IPS-18a (cell line): ENCODE measurements at regions not wholly inside any gene's neighbourhood (a gene's known extent, or its start where the extent isn't known, plus 50 kb on each side); places are given as distances from the start of the nearest gene placed in this dataset.
"Not testable (repeated sequence)": the region's sequence is repeated elsewhere in the genome, so short reads cannot be mapped to it uniquely, and the experiment has no call there.

Source experiments
- H3K27ac ChIP-seq: one replicate; pipeline ENCODE4 v1.5.1; 2013; ENCODE audit warnings: low read length
- H3K27me3 ChIP-seq: one replicate; pipeline ENCODE4 v1.6.1; 2013; ENCODE audit warnings: mild to moderate bottlenecking, low read length; ENCODE audit not compliant: control insufficient read depth, insufficient read depth
- H3K36me3 ChIP-seq: one replicate; pipeline ENCODE4 v1.6.1; 2013; ENCODE audit warnings: low read depth, low read length; ENCODE audit not compliant: control insufficient read depth
- H3K4me1 ChIP-seq: one replicate; pipeline ENCODE4 v1.6.1; 2013; ENCODE audit warnings: low read depth, low read length; ENCODE audit not compliant: control insufficient read depth
- H3K4me3 ChIP-seq: one replicate; pipeline ENCODE4 v1.5.1; 2013; ENCODE audit warnings: low read length
- H3K9ac ChIP-seq: one replicate; pipeline ENCODE4 v1.6.1; 2013; ENCODE audit warnings: mild to moderate bottlenecking, low read length, moderate library complexity
- H3K9me3 ChIP-seq: one replicate; pipeline ENCODE4 v1.6.1; 2013; ENCODE audit warnings: low read depth, low read length; ENCODE audit not compliant: control insufficient read depth

DNA sequence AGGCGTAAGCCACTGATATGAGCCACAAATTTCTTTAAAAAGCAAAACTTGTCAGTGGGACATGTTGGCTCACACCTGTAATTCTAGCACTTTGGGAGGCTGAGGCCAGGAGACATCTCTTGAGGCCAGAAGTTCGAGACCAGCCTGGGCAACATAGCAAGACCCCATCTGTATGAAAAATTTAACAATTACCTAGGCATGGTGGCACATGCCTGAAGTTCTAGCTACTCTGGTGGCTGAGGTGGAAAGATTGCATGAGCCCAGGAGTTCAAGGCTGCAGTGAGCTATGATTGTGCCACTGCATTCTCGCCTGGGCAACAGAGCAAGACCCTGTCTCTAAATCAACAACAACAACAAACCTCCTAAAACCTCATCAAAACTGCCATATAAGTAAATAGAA, 147.6 kb upstream of the BARHL2 start:
- Histone ChIP-seq H3K4me3 (no peak overlapping the region), H3K27me3 (no peaks in the 10 kb centered on the region), H3K4me1 (no peaks in the 10 kb centered on the region), H3K27ac (no peak overlapping the region), H3K9me3 (no peaks in the 10 kb centered on the region), H3K9ac (no peak overlapping the region), H3K36me3 (no peaks in the 10 kb centered on the region)

DNA sequence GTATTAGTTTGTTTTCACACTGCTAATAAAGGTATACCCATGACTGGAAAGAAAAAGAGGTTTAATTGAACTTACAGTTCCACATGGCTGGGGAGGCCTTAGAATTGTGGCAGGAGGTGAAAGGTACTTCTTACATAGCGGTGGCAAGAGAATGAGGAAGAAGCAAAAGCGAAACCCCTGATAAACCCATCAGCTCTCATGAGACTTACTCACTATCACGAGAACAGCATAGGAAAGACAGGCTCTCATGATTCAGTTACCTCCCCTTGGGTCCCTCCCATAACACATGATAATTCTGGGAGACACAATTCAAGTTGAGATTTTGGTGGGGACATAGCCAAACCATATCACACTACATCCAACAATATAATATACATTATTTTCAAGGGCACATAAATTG, 145.7 kb upstream of the BARHL2 start:
- H3K27me3 ChIP-seq: no peaks in the 10 kb centered on the region
- no peaks in the 10 kb centered on the region for H3K9me3 ChIP-seq
- H3K27ac ChIP-seq: no peak overlapping the region
- no peaks in the 10 kb centered on the region for H3K4me1 ChIP-seq
- no peak overlapping the region for H3K4me3 ChIP-seq
- H3K36me3 ChIP-seq: no peaks in the 10 kb centered on the region
- no peak overlapping the region for H3K9ac ChIP-seq

DNA sequence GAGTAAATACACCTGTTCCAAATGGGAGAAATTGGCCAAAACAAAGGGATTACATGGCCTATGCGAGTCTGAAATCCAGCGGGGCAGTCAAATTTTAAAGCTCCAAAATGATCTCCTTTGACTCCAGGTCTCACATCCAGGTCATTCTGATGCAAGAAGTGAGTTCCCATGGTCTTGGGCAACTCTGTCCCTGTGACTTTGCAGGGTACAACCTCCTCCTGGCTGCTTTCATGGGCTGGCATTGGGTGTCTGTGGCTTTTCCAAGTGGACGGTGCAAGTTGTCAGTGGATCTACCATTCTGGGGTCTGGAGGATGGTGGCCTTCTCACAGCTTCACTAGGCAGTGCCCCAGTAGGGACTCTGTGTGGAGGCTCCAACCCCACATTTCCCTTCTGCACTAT, 144.3 kb upstream of the BARHL2 start:
- not testable (repeated sequence) for H3K27me3 ChIP-seq, H3K4me1 ChIP-seq, H3K4me3 ChIP-seq, H3K36me3 ChIP-seq, H3K9ac ChIP-seq, H3K27ac ChIP-seq, H3K9me3 ChIP-seq

- no peak overlapping the region for H3K27ac ChIP-seq
- peaks cover 19% of the 10 kb centered on the region for H3K27me3 ChIP-seq
- peaks cover 4% of the 10 kb centered on the region for H3K4me1 ChIP-seq
- H3K9ac ChIP-seq: no peak overlapping the region
- no peaks in the 10 kb centered on the region for H3K36me3 ChIP-seq
- no peak overlapping the region for H3K4me3 ChIP-seq
- no peaks in the 10 kb centered on the region for H3K9me3 ChIP-seq
Observed at GRCh38 chr1:90856463-90857007, 139.4 kb upstream of the BARHL2 start.

DNA sequence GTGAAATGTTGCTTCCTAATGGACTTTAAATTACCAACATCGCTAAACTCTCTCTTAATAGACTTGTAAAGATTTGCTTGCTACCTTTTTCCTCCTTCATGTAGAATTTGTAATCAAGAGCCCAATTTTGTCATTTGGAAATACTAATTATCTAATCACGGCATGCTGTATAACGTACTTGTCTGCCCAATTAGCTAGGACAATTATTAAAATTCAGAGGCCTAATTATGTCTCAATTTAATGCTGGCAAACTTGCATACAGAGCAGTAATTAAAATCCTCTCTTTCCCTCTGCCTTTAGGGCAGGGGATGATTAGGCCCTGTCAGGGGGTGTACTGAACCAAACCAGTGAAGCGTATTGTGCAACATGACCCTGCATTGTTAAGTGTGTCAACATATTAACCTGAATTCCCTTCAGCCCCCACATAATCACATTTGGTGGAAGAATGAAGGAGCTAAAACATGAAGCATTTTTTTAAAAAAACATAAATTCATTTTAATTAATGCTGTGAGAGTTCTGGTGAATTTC, 137.4 kb upstream of the BARHL2 start:
- no peaks in the 10 kb centered on the region for H3K9me3 ChIP-seq

GRCh38 chr1:90851711-90852050, 134.6 kb upstream of the BARHL2 start:
- Histone ChIP-seq H3K4me1 (peaks cover 4% of the 10 kb centered on the region), H3K27me3 (peaks cover 48% of the 10 kb centered on the region), H3K4me3 (peak overlapping the region; percentile 83), H3K27ac (no peak overlapping the region), H3K9ac (no peak overlapping the region), H3K36me3 (no peaks in the 10 kb centered on the region), H3K9me3 (no peaks in the 10 kb centered on the region)

More for the DNA sequence above, 137.4 kb upstream of the BARHL2 start:
- Histone ChIP-seq H3K27ac (no peak overlapping the region), H3K36me3 (no peaks in the 10 kb centered on the region), H3K9ac (no peak overlapping the region), H3K4me1 (peaks cover 4% of the 10 kb centered on the region), H3K27me3 (peaks cover 38% of the 10 kb centered on the region), H3K4me3 (no peak overlapping the region)

- no peak overlapping the region for H3K27ac ChIP-seq
- H3K9me3 ChIP-seq: no peaks in the 10 kb centered on the region
- peak overlapping the region; percentile 83 for H3K4me3 ChIP-seq
- H3K4me1 ChIP-seq: peaks cover 4% of the 10 kb centered on the region
- peak overlapping the region; percentile 31 for H3K9ac ChIP-seq
- H3K27me3 ChIP-seq: peaks cover 54% of the 10 kb centered on the region
- no peaks in the 10 kb centered on the region for H3K36me3 ChIP-seq
Observed at GRCh38 chr1:90850898-90851710, 134.0 kb upstream of the BARHL2 start.

GRCh38 chr1:90850181-90850897, 133.2 kb upstream of the BARHL2 start:
- peaks cover 4% of the 10 kb centered on the region for H3K4me1 ChIP-seq
- no peak overlapping the region for H3K9ac ChIP-seq
- peaks cover 60% of the 10 kb centered on the region for H3K27me3 ChIP-seq
- H3K27ac ChIP-seq: no peak overlapping the region
- no peaks in the 10 kb centered on the region for H3K36me3 ChIP-seq
- peak overlapping the region; percentile 83 for H3K4me3 ChIP-seq
- no peaks in the 10 kb centered on the region for H3K9me3 ChIP-seq

GRCh38 chr1:90841473-90841872, 124.4 kb upstream of the BARHL2 start:
- peak overlapping the region; percentile 26 for H3K4me3 ChIP-seq
- no peak overlapping the region for H3K9ac ChIP-seq
- H3K9me3 ChIP-seq: no peaks in the 10 kb centered on the region
- peaks cover 51% of the 10 kb centered on the region for H3K4me1 ChIP-seq
- H3K27ac ChIP-seq: no peak overlapping the region
- peaks cover 81% of the 10 kb centered on the region for H3K27me3 ChIP-seq
- no peaks in the 10 kb centered on the region for H3K36me3 ChIP-seq

DNA sequence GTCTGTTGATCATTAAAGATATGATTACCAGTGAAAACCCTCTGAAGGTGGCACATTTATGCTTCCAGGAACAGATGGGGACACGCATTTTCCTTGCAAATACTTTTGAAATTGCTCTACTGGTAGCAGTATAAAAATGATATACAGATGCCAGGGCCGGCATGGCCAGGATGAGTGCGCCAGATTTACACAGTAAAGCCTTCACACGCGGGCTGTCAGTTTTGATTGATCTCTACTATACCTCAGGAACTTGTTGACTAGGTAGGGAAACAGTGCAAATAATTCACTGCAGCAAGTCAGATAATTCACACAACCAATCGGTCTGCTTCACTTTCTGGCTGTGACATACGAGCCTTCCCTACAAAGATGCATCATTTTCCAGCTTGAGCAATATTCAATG, 123.2 kb upstream of the BARHL2 start:
- Histone ChIP-seq H3K27ac (no peak overlapping the region), H3K9ac (no peak overlapping the region), H3K36me3 (no peaks in the 10 kb centered on the region), H3K9me3 (no peaks in the 10 kb centered on the region), H3K27me3 (peaks cover 82% of the 10 kb centered on the region), H3K4me1 (peaks cover 54% of the 10 kb centered on the region), H3K4me3 (no peak overlapping the region)

- Histone ChIP-seq H3K27ac (no peak overlapping the region), H3K36me3 (no peaks in the 10 kb centered on the region), H3K9ac (no peak overlapping the region), H3K27me3 (peaks cover 92% of the 10 kb centered on the region), H3K4me3 (no peak overlapping the region), H3K9me3 (no peaks in the 10 kb centered on the region), H3K4me1 (peaks cover 62% of the 10 kb centered on the region)
Observed at GRCh38 chr1:90839323-90839722, 122.2 kb upstream of the BARHL2 start.
